ENCODE measurements at regions not wholly inside any gene's neighbourhood (a gene's known extent, or its start where the extent isn't known, plus 50 kb on each side); places are given as distances from the start of the nearest gene placed in this dataset.

- TF ChIP-seq TCF7L2 (IDR thresholded peaks at IDR 0.05; ENCODE audit: low read depth, low read length) (no peak), SIN3A (IDR thresholded peaks at IDR 0.05; ENCODE audit: borderline replicate concordance, insufficient read depth, low read depth, low read length) (no peak), POLR2AphosphoS5 (IDR thresholded peaks at IDR 0.05; ENCODE audit: low read depth, low read length) (no peak), REST (IDR thresholded peaks at IDR 0.05; ENCODE audit: insufficient read depth in 1 of 2, low read depth in 2 of 2, low read length in 1 of 2) (no peak), CTCF (IDR thresholded peaks at IDR 0.05) (no peak)
- in situ Hi-C loops (cut with HindIII; ENCODE audit: low pct_unique_long_range_greater_than_20kb, low sequenced_read_pairs) = no loop called here
- ATAC-seq (no peak), DNase-seq (ENCODE audit: low read depth, low spot score) (no peak)
- ChIA-PET CTCF (interaction anchor here (0.6 kb wide), 1 partner anchor 545 kb away, joined by 3 read pairs; no protein-coding TSS in a partner anchor), POLR2A (no interaction called here)
- BruUV-seq (replicated peaks) = no TSS peak
- Histone ChIP-seq H3K36me3 (ENCODE audit: control insufficient read depth, insufficient read depth, low read length) (no peaks in the 10 kb centered on the region), H3K27me3 (ENCODE audit: control insufficient read depth, insufficient read depth, low read length) (peaks cover 2% of the 10 kb centered on the region; the same call in 1 of the 2 replicates), H3K4me3 (ENCODE audit: low read depth in 2 of 2, low read length in 2 of 2) (no peak overlapping the region), H3K27ac (ENCODE audit: low read length) (no peak overlapping the region), H3K9me3 (ENCODE audit: control insufficient read depth, insufficient read depth, low read depth, low read length) (no peaks in the 10 kb centered on the region), H3K4me1 (ENCODE audit: control insufficient read depth, insufficient read depth, low read length) (no peaks in the 10 kb centered on the region)
- intact Hi-C loops (cut with micrococcal nuclease; ENCODE audit: unreplicated experiment) = no loop called here
These were observed 113.1 kb downstream of the CYP26B1 start for GRCh38 chr2:72034353-72035095.

- Histone ChIP-seq H3K36me3 (ENCODE audit: control insufficient read depth, insufficient read depth, low read length) (no peaks in the 10 kb centered on the region), H3K9me3 (ENCODE audit: control insufficient read depth, insufficient read depth, low read depth, low read length) (no peaks in the 10 kb centered on the region), H3K27me3 (ENCODE audit: control insufficient read depth, insufficient read depth, low read length) (peaks cover 2% of the 10 kb centered on the region; the same call in 1 of the 2 replicates), H3K27ac (ENCODE audit: low read length) (no peak overlapping the region), H3K4me3 (ENCODE audit: low read depth in 2 of 2, low read length in 2 of 2) (no peak overlapping the region), H3K4me1 (ENCODE audit: control insufficient read depth, insufficient read depth, low read length) (no peaks in the 10 kb centered on the region)
- no peak for TF ChIP-seq CTCF (IDR thresholded peaks at IDR 0.05)
- no peak for TF ChIP-seq REST (IDR thresholded peaks at IDR 0.05; ENCODE audit: insufficient read depth in 1 of 2, low read depth in 2 of 2, low read length in 1 of 2)
- TF ChIP-seq TCF7L2 (IDR thresholded peaks at IDR 0.05; ENCODE audit: low read depth, low read length) = no peak
- TF ChIP-seq SIN3A (IDR thresholded peaks at IDR 0.05; ENCODE audit: borderline replicate concordance, insufficient read depth, low read depth, low read length) = no peak
- TF ChIP-seq POLR2AphosphoS5 (IDR thresholded peaks at IDR 0.05; ENCODE audit: low read depth, low read length) = no peak
- ATAC-seq = no peak
- in situ Hi-C loops (cut with HindIII; ENCODE audit: low pct_unique_long_range_greater_than_20kb, low sequenced_read_pairs) (no loop called here), intact Hi-C loops (cut with micrococcal nuclease; ENCODE audit: unreplicated experiment) (no loop called here)
- no peak for DNase-seq (ENCODE audit: low read depth, low spot score)
- POLR2A ChIA-PET = no interaction called here
- CTCF ChIA-PET = no interaction called here
- BruUV-seq (replicated peaks) = no TSS peak
These were observed 114.0 kb downstream of the CYP26B1 start for GRCh38 chr2:72033636-72034035.
